Endothelial cell of umbilical vein (primary cell): ENCODE measurements at regions not wholly inside any gene's neighbourhood (a gene's known extent, or its start where the extent isn't known, plus 50 kb on each side); places are given as distances from the start of the nearest gene placed in this dataset.

Experiments
- BruUV-seq: library from RNA; stranded (reverse); fragments of 400-500 nt; replicated peaks from 2 replicates; lab custom pipeline; 2021; lab: Mats Ljungman, UMichigan
- CTCF ChIA-PET: fragments of 300-600, 350-600 bp; sonication (Branson Sonifier 250); formaldehyde crosslinking; loops from one replicate; lab custom pipeline; 2021; ENCODE audit warnings: antibody characterized with exemption, inconsistent platforms; lab: Charles Lee
- POLR2A ChIA-PET: fragments of 300-600, 350-600 bp; sonication (Branson Sonifier 250); formaldehyde crosslinking; loops from one replicate; lab custom pipeline; 2021; ENCODE audit warnings: antibody characterized with exemption, inconsistent platforms; lab: Charles Lee
- DNase-seq: peaks from one replicate; pipeline ENCODE4 v3.0.0-alpha.2; 2011; ENCODE audit warnings: low read depth, low spot score
- FAIRE-seq: peaks from 2 replicates; lab custom pipeline; 2011; peaks lifted over from hg19 to GRCh38; lab: Jason Lieb, UNC
- H2AFZ ChIP-seq: 2 replicates; pipeline ENCODE4 v1.6.0; 2012; ENCODE audit warnings: low read depth, low read length, control low read depth, inconsistent platforms
- H3K27ac ChIP-seq: 2 replicates; pipeline ENCODE4 v1.5.1; 2011; ENCODE audit warnings: low read depth, mild to moderate bottlenecking, control low read depth, low read length, moderate library complexity; ENCODE audit not compliant: insufficient read depth
- H3K27me3 ChIP-seq, 2 experiments: 2 replicates each; pipeline versions ENCODE4 v1.6.0 to v1.6.1; 2011; ENCODE audit warnings: low read length in 2 of 2, mixed read lengths in 1 of 2; ENCODE audit not compliant: control insufficient read depth in 2 of 2, insufficient read depth in 2 of 2
- H3K36me3 ChIP-seq, 2 experiments: 2 replicates in 1 of 2; 3 replicates in 1 of 2; pipeline ENCODE4 v1.5.1; 2011; ENCODE audit warnings: low read length in 2 of 2, mild to moderate bottlenecking in 1 of 2, moderate library complexity in 1 of 2; ENCODE audit not compliant: control insufficient read depth in 2 of 2, insufficient read depth in 2 of 2; ENCODE audit errors: extremely low read depth in 1 of 2
- H3K4me1 ChIP-seq: 3 replicates; pipeline ENCODE4 v1.5.1; 2011; ENCODE audit warnings: mild to moderate bottlenecking, low read length; ENCODE audit not compliant: control insufficient read depth, insufficient read depth; ENCODE audit errors: extremely low read depth
- H3K4me2 ChIP-seq: 2 replicates; pipeline ENCODE4 v1.6.1; 2011; ENCODE audit warnings: low read length, control low read depth, mixed read lengths; ENCODE audit not compliant: insufficient read depth
- H3K4me3 ChIP-seq, 3 experiments: fragments of 200-600 bp in 1 of 3; sonication (generic), shearing (Covaris generic) in 1 of 3; replicated peaks in 1 of 3; 2 replicates each; pipeline ENCODE4 v1.5.1; 2011 to 2016; ENCODE audit warnings: control low read depth in 3 of 3, low read length in 3 of 3, mild to moderate bottlenecking in 2 of 3, inconsistent platforms in 1 of 3, low read depth in 1 of 3, moderate library complexity in 1 of 3; ENCODE audit not compliant: insufficient read depth in 1 of 3
- H3K79me2 ChIP-seq: 2 replicates; pipeline ENCODE4 v1.6.0; 2012; ENCODE audit warnings: low read length, inconsistent platforms; ENCODE audit not compliant: control insufficient read depth, insufficient read depth
- H3K9ac ChIP-seq: replicated peaks from 2 replicates; pipeline ENCODE3; 2011; ENCODE audit warnings: low read length, control low read depth; ENCODE audit not compliant: insufficient read depth; ENCODE audit errors: extremely low read depth
- H3K9me1 ChIP-seq: replicated peaks from 3 replicates; pipeline ENCODE4 v1.6.0; 2011; ENCODE audit warnings: mild to moderate bottlenecking, low read length; ENCODE audit not compliant: control insufficient read depth, insufficient read depth; ENCODE audit errors: extremely low read depth
- H3K9me3 ChIP-seq: replicated peaks from 2 replicates; pipeline ENCODE4 v1.5.1; 2012; ENCODE audit warnings: low read length, inconsistent platforms; ENCODE audit not compliant: control insufficient read depth, insufficient read depth
- H4K20me1 ChIP-seq: replicated peaks from 2 replicates; pipeline ENCODE3; 2011; ENCODE audit warnings: mild to moderate bottlenecking, low read length; ENCODE audit not compliant: control insufficient read depth, insufficient read depth; ENCODE audit errors: extremely low read depth
- CTCF ChIP-seq, 2 donors: IDR thresholded peaks; 1 replicate in 1 of 2; 2 replicates in 1 of 2; pipeline ENCODE4 v1.5.1; 2011; ENCODE audit warnings: low read length in 2 of 2, mild to moderate bottlenecking in 2 of 2, moderate library complexity in 2 of 2, control low read depth in 1 of 2, inconsistent platforms in 1 of 2, low read depth in 1 of 2; ENCODE audit not compliant: insufficient read depth in 1 of 2; ENCODE audit errors: extremely low read depth in 1 of 2
- EZH2 ChIP-seq: IDR thresholded peaks from 2 replicates; pipeline ENCODE4 v1.6.1; 2012; ENCODE audit warnings: borderline replicate concordance, low read depth, mild to moderate bottlenecking, moderate library complexity, low read length, inconsistent platforms; ENCODE audit not compliant: severe bottlenecking
- FOS ChIP-seq: IDR thresholded peaks from 2 replicates; pipeline ENCODE4 v1.6.1; 2011; ENCODE audit warnings: mild to moderate bottlenecking, low read length, moderate library complexity, borderline replicate concordance; ENCODE audit not compliant: insufficient read depth
- GATA2 ChIP-seq: IDR thresholded peaks from 2 replicates; pipeline ENCODE4 v1.7.0; 2011; ENCODE audit warnings: low read depth, mild to moderate bottlenecking, moderate library complexity, mixed read lengths, low read length; ENCODE audit not compliant: insufficient read length, insufficient read depth
- JUN ChIP-seq: IDR thresholded peaks from 2 replicates; pipeline ENCODE4 v1.6.1; 2011; ENCODE audit warnings: borderline replicate concordance, low read depth; ENCODE audit not compliant: insufficient read length, insufficient read depth
- MAX ChIP-seq: IDR thresholded peaks from 2 replicates; pipeline ENCODE4 v1.6.1; 2011; ENCODE audit not compliant: insufficient read depth, insufficient read length
- MYC ChIP-seq: IDR thresholded peaks from one replicate; pipeline ENCODE4 v1.6.1; 2011; ENCODE audit warnings: mild to moderate bottlenecking, low read depth, low read length
- POLR2A ChIP-seq: IDR thresholded peaks from 2 replicates; pipeline ENCODE4 v1.6.1; 2012; ENCODE audit warnings: low read depth, mild to moderate bottlenecking, control low read depth, low read length
- POLR2AphosphoS5 ChIP-seq: IDR thresholded peaks from 2 replicates; pipeline ENCODE4 v1.6.1; 2012; ENCODE audit warnings: low read depth, mild to moderate bottlenecking, control low read depth, low read length, moderate library complexity; ENCODE audit not compliant: insufficient read depth
- dilution Hi-C: fragments of 300-500 bp; cut with MboI; formaldehyde crosslinking; loops from one replicate; pipeline ENCODE4 v1.15.0; 2019; ENCODE audit warnings: low sequenced_read_pairs; ENCODE audit not compliant: extremely low pct_ligation_motif_present
- intact Hi-C: fragments of 100-400 bp; cut with micrococcal nuclease; formaldehyde crosslinking; loops from one replicate; pipeline ENCODE4 v1.10.0; 2022

GRCh38 chr11:105233285-105233684, 93.7 kb upstream of the CARD18 start:
- dilution Hi-C loops (no loop called here), intact Hi-C loops (no loop called here)
- CTCF ChIA-PET, result interaction anchor here (1.6 kb wide), 1 partner anchor 11 kb away, joined by 5 read pairs; no protein-coding TSS in a partner anchor
- Histone ChIP-seq H3K4me3 (no peak overlapping the region), H3K27me3 (no peaks in the 10 kb centered on the region), H2AFZ (no peak overlapping the region), H3K27ac (no peak overlapping the region), H3K79me2 (no peaks in the 10 kb centered on the region), H3K4me1 (peaks cover 8% of the 10 kb centered on the region), H3K9me3 (no peaks in the 10 kb centered on the region), H3K9ac (no peak overlapping the region), H3K36me3 (no peaks in the 10 kb centered on the region), H3K4me2 (no peak overlapping the region), H4K20me1 (no peaks in the 10 kb centered on the region), H3K9me1 (no peaks in the 10 kb centered on the region)
- DNase-seq, result no peak
- POLR2A ChIA-PET, result no interaction called here
- FAIRE-seq, result no peak
- no TSS peak for BruUV-seq
- TF ChIP-seq EZH2, result no peak
- TF ChIP-seq CTCF (IDR thresholded peaks at IDR 0.05; ENCODE audit: extremely low read depth in 1 of 2, insufficient read depth in 1 of 2, low read depth in 1 of 2, low read length in 2 of 2), result no peak
- no peak for TF ChIP-seq POLR2AphosphoS5

GRCh38 chr11:105232021-105232420, 92.5 kb upstream of the CARD18 start:
- H3K9me1 ChIP-seq, result no peaks in the 10 kb centered on the region
- H3K79me2 ChIP-seq, result no peaks in the 10 kb centered on the region
- H3K4me2 ChIP-seq, result no peak overlapping the region
- POLR2A ChIA-PET, result no interaction called here
- intact Hi-C loops (no loop called here), dilution Hi-C loops (no loop called here)
- H3K27ac ChIP-seq, result no peak overlapping the region
- no peak overlapping the region for H3K9ac ChIP-seq
- H3K27me3 ChIP-seq, result no peaks in the 10 kb centered on the region
- BruUV-seq, result no TSS peak
- no peak for TF ChIP-seq POLR2A
- TF ChIP-seq MAX, result no peak
- no peak for TF ChIP-seq CTCF (IDR thresholded peaks at IDR 0.05; ENCODE audit: extremely low read depth in 1 of 2, insufficient read depth in 1 of 2, low read depth in 1 of 2, low read length in 2 of 2)
- no peak for TF ChIP-seq FOS
- TF ChIP-seq GATA2, result no peak
- TF ChIP-seq JUN, result no peak
- TF ChIP-seq EZH2, result no peak
- no peak for TF ChIP-seq MYC
- H3K4me3 ChIP-seq, result no peak overlapping the region
- H3K36me3 ChIP-seq, result no peaks in the 10 kb centered on the region
- CTCF ChIA-PET, result interaction anchor here (1.1 to 1.6 kb wide), 2 partner anchors 12 to 269 kb away, joined by 3 to 5 read pairs; no protein-coding TSS in a partner anchor
- H3K9me3 ChIP-seq, result no peaks in the 10 kb centered on the region
- FAIRE-seq (no peak), DNase-seq (no peak)
- H4K20me1 ChIP-seq, result no peaks in the 10 kb centered on the region
- H2AFZ ChIP-seq, result no peak overlapping the region
- peaks cover 8% of the 10 kb centered on the region for H3K4me1 ChIP-seq
